Loucy (cell line): ENCODE measurements at regions not wholly inside any gene's neighbourhood (a gene's known extent, or its start where the extent isn't known, plus 50 kb on each side); places are given as distances from the start of the nearest gene placed in this dataset.

ENCODE experiments used
- CTCF ChIP-seq: fragments of 200-600 bp; sonication (generic); conservative IDR thresholded peaks from 2 replicates; pipeline ENCODE4 v1.5.1; 2014; ENCODE audit warnings: mild to moderate bottlenecking, antibody characterized with exemption, low read length
- EZH2phosphoT487 ChIP-seq: fragments of 200-600 bp; IDR thresholded peaks from 2 replicates; pipeline ENCODE4 v1.6.1; 2018; ENCODE audit warnings: antibody characterized with exemption, mild to moderate bottlenecking, moderate library complexity, borderline replicate concordance

GRCh38 chr6:168876956-168877355 lies 376.7 kb downstream of the THBS2 start:
- TF ChIP-seq CTCF (no peak), EZH2phosphoT487 (no peak)
